ENCODE measurements at regions not wholly inside any gene's neighbourhood (a gene's known extent, or its start where the extent isn't known, plus 50 kb on each side); places are given as distances from the start of the nearest gene placed in this dataset.
"Not testable (repeated sequence)": the region's sequence is repeated elsewhere in the genome, so short reads cannot be mapped to it uniquely, and the experiment has no call there.

DNA sequence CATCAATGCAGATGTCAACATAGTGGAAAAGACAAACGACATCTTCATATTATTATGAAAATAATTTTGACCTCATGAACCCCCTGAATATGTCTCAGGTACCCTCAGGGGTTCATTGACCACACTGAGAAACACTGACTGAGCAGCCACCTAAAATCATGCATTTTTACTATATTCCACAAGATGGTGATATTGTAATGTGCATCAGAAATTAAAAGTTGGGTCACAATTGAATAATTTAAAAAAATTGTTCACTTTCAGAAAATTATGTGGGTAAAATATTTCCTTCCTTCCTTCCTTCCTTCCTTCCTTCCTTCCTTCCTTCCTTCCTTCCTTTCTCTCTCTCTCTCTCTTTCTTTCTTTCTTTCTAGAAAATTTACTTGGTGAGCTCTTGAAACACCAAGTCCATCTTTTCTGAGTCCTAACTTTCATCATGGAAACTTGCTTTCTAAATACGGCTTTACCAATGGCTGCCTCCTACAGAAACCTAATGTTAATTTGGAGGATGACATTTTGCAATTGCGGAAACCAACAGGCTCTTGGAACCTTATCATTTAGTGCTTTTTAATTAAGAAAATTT, 103.6 kb downstream of the RTL3 start:
- FAIRE-seq (no peak), DNase-seq (ENCODE audit: insufficient read length, low spot score) (no peak)
- TF ChIP-seq, protein P1, sequence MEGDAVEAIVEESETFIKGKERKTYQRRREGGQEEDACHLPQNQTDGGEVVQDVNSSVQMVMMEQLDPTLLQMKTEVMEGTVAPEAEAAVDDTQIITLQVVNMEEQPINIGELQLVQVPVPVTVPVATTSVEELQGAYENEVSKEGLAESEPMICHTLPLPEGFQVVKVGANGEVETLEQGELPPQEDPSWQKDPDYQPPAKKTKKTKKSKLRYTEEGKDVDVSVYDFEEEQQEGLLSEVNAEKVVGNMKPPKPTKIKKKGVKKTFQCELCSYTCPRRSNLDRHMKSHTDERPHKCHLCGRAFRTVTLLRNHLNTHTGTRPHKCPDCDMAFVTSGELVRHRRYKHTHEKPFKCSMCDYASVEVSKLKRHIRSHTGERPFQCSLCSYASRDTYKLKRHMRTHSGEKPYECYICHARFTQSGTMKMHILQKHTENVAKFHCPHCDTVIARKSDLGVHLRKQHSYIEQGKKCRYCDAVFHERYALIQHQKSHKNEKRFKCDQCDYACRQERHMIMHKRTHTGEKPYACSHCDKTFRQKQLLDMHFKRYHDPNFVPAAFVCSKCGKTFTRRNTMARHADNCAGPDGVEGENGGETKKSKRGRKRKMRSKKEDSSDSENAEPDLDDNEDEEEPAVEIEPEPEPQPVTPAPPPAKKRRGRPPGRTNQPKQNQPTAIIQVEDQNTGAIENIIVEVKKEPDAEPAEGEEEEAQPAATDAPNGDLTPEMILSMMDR (IDR thresholded peaks at IDR 0.05; ENCODE audit: insufficient read depth, missing control alignments) = peak; percentile 19

DNA sequence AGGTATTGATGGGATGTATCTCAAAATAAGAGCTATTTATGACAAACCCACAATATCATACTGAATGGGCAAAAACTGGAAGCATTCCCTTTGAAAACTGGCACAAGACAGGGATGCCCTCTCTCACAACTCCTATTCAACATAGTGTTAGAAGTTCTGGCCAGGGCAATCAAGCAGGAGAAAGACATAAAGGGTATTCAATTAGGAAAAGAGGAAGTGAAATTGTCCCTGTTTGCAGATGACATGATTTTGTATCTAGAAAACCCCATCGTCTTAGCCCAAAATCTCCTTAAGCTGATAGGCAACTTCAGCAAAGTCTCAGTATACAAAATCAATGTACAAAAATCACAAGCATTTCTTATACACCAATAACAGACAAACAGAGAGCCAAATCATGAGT, 106.5 kb downstream of the RTL3 start:
- FAIRE-seq; DNase-seq (ENCODE audit: insufficient read length, low spot score): not testable (repeated sequence)

- TF ChIP-seq, protein P1 (IDR thresholded peaks at IDR 0.05; ENCODE audit: insufficient read depth, missing control alignments) = no peak
- DNase-seq (ENCODE audit: insufficient read length, low spot score) = no peak
- no peak for FAIRE-seq
Measured at GRCh38 chrX:78548012-78548411, 111.1 kb downstream of the RTL3 start.

- TF ChIP-seq, protein P1 (IDR thresholded peaks at IDR 0.05; ENCODE audit: insufficient read depth, missing control alignments) = no peak
- FAIRE-seq = no peak
- DNase-seq (ENCODE audit: insufficient read length, low spot score) = no peak
Measured at GRCh38 chrX:78545233-78545632, 113.9 kb downstream of the RTL3 start.

GRCh38 chrX:78543281-78543680, 115.8 kb downstream of the RTL3 start:
- TF ChIP-seq, protein P1 (IDR thresholded peaks at IDR 0.05; ENCODE audit: insufficient read depth, missing control alignments) = no peak
- no peak for DNase-seq (ENCODE audit: insufficient read length, low spot score)
- no peak for FAIRE-seq

DNA sequence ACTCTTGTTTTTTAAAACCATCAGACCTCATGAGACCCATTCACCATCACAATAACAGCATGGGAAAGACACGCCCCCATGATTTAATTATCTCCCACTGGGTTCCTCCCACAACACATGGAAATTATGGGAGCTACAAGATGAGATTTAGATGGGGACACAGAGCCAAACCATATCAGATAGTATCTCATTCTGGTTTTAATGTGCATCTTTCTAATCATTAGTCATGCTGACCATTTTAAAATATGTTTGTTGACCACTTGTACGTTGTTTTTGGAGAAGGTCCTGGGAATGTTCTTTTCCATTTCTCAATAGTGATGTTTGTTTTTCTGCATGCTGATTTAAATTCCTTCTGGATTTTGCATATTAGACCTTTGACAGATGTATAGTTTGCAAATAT, 119.0 kb downstream of the RTL3 start:
- FAIRE-seq = no peak
- DNase-seq (ENCODE audit: insufficient read length, low spot score) = no peak
- TF ChIP-seq, protein P1 (IDR thresholded peaks at IDR 0.05; ENCODE audit: insufficient read depth, missing control alignments) = no peak

DNA sequence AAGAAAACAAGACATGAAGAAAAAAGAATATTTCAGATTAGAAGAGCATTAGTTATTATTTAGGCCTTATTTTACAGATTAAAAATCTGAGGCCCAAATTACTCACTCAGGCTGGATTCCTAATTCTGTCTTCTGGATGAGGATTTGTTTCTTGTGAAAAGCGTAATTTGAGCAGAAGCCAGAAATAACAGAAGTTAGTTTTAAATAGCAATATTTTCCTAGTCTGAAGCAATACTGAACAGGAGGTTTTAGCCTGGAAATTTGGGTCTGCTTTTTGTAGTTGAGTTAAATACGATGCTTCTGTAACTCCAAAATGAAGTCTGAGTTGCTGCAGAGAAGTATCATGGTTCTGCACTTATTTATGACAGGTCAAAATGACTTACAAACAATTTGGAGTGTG, 124.9 kb downstream of the RTL3 start:
- no peak for DNase-seq (ENCODE audit: insufficient read length, low spot score)
- TF ChIP-seq, protein P1 (IDR thresholded peaks at IDR 0.05; ENCODE audit: insufficient read depth, missing control alignments) = no peak
- FAIRE-seq = no peak

DNA sequence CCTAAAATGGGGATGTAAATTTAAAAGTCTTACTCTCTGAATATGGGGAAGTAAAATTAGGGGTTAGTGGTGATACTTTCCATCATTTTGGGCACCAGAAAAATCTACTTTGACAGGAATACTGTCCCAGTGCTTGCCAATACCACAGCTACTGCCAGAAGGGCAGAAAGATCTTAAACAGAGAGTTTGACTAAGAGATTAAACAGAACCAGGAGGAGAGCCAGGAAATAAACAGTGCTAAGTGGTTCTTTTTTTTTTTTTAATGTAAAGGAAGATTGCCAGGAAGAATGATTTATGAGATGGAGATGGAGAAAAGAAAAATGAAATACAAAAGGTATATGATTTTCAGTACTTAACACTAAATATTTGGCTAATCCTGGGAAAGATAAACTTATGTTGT, 126.8 kb downstream of the RTL3 start:
- FAIRE-seq = no peak
- DNase-seq (ENCODE audit: insufficient read length, low spot score) = no peak
- TF ChIP-seq, protein P1 (IDR thresholded peaks at IDR 0.05; ENCODE audit: insufficient read depth, missing control alignments) = no peak
